H1 (cell line): ENCODE measurements at regions not wholly inside any gene's neighbourhood (a gene's known extent, or its start where the extent isn't known, plus 50 kb on each side); places are given as distances from the start of the nearest gene placed in this dataset.

Experiments
- BCL11A ChIP-seq, 2 experiments: IDR thresholded peaks; one replicate each; pipeline ENCODE4 v1.6.1; 2011; ENCODE audit warnings: low read depth in 2 of 2, low read length in 2 of 2, mild to moderate bottlenecking in 2 of 2
- CHD7 ChIP-seq: fragments of 300-600 bp; sonication (generic); IDR thresholded peaks from 2 replicates; pipeline ENCODE4 v1.7.1; 2012; ENCODE audit warnings: low read length, moderate library complexity, mild to moderate bottlenecking, inconsistent platforms; ENCODE audit not compliant: insufficient replicate concordance
- TBP ChIP-seq: IDR thresholded peaks from 2 replicates; pipeline ENCODE4 v1.6.1; 2011; ENCODE audit warnings: low read depth, low read length, improper control_type of control experiment

- TF ChIP-seq CHD7 (no peak), BCL11A (IDR thresholded peaks at IDR 0.05; ENCODE audit: low read depth in 2 of 2, low read length in 2 of 2) (no peak), TBP (no peak)
Observed at GRCh38 chr1:193489191-193489590, 302.8 kb upstream of the B3GALT2 start (continued).
